ENCODE measurements at regions not wholly inside any gene's neighbourhood (a gene's known extent, or its start where the extent isn't known, plus 50 kb on each side); places are given as distances from the start of the nearest gene placed in this dataset.

DNA sequence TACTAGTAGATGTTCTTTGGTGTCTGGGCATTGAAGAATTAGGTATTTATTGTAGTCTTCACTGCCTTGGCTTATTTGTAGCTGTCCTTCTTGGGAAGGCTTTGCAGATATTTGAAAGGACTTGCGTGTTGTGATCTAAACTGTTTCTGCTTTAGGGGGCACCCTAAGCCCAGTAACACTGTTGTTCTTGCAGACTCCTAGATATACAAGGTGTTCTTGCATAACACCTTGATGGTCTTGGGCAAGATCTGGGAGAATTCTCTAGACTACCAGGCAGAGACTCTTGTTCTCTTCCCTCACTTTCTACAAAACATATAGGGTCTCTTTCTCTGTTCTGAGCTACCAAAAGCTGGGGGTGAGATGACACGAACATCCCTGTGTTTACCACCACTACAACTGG, 179.1 kb downstream of the FAM170A start:
- TF ChIP-seq POLR2A (IDR thresholded peaks at IDR 0.05; ENCODE audit: low read length) (no peak), GATA1 (IDR thresholded peaks at IDR 0.05; ENCODE audit: low read depth, low read length) (no peak)

Data from erythroblast (primary cell).